ENCODE measurements at regions not wholly inside any gene's neighbourhood (a gene's known extent, or its start where the extent isn't known, plus 50 kb on each side); places are given as distances from the start of the nearest gene placed in this dataset.

DNA sequence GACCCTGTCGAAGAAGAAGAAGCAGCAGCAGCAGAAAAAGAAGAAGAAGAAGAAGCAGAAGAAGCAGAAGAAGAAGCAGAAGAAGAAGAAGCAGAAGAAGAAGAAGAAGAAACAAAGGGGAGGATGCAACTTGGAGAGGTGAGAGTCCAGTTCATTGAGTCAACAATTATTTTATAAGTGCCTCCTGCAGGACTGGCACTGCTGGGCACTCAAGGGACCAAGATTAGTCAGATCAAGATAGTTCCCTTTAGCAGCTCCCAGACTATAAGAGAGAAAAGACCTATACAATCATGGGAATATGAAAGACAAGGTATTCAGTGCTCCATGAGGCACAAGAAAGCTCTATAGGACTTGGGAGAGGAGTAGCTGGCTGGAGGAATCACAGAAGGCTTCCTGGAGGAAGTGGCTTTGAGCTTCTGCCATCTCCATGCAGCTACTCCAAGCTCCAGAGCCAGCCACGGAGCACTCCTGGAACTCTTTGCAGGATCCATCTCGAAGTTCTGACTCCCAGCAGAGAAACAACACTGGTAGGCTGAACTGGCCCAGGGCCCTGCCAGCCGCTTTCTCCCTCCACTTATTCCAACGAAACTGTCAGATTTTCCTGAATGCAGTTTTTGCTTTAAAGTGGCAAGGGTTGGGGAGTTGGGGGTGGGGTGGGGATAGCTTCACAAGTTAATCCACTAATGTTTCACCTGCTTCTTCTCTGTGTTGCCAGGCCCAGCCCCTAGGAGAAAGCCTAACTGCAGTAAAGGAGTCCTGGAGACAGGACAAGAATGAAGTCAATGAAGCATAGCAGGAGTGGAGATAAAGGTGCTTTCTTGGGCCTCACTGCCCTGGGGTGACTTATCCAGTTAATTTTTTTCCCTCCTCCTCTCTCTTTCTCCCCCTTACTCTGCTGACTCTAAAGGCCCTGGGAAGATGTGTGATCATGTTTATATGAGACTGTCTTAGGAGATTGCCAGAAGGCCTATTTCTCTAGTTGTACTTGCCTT lies 140.1 kb upstream of the PARP11 start:
- RAD21 ChIA-PET (ENCODE audit: unreplicated experiment), result no interaction called here
- H3K9me3 ChIP-seq (replicated peaks; ENCODE audit: control insufficient read depth, insufficient read depth, low read length), result no peaks in the 10 kb centered on the region

More for the DNA sequence above, 140.1 kb upstream of the PARP11 start:
- in situ Hi-C loops (cut with MboI), result no loop called here
- Histone ChIP-seq H3K36me3 (ENCODE audit: control insufficient read depth in 2 of 2, insufficient read depth in 2 of 2, low read length in 1 of 2) (no peaks in the 10 kb centered on the region), H2AFZ (ENCODE audit: control insufficient read depth, low read depth, low read length) (no peak overlapping the region), H3K27me3 (replicated peaks in 1 of 2; ENCODE audit: control insufficient read depth in 2 of 2, insufficient read depth in 2 of 2, low read length in 1 of 2) (no peaks in the 10 kb centered on the region; a peak in 2 of 4 replicates), H4K20me1 (ENCODE audit: control insufficient read depth, insufficient read depth) (no peaks in the 10 kb centered on the region), H3K9ac (ENCODE audit: control insufficient read depth, insufficient read depth, low read length) (no peak overlapping the region), H3K27ac (ENCODE audit: control insufficient read depth, insufficient read depth) (no peak overlapping the region), H3K4me2 (ENCODE audit: control insufficient read depth, insufficient read depth) (no peak overlapping the region), H3K4me1 (ENCODE audit: control insufficient read depth, insufficient read depth, low read length) (no peaks in the 10 kb centered on the region), H3K79me2 (ENCODE audit: control insufficient read depth, insufficient read depth, low read length) (no peaks in the 10 kb centered on the region), H3K4me3 (no peak overlapping the region)
- ChIA-PET SMC1A (ENCODE audit: uncharacterized antibody, unreplicated experiment) (interaction anchor here (0.6 kb wide), 1 partner anchor 67 kb away, joined by 3 read pairs; no protein-coding TSS in a partner anchor), CTCF (interaction anchor here (0.8 to 1.0 kb wide), 3 partner anchors 13 to 81 kb away, joined by 3 to 4 read pairs (median 3); no protein-coding TSS in a partner anchor), POLR2A (interaction anchor here (1.2 kb wide), 1 partner anchor 35 kb away, joined by 3 read pairs; no protein-coding TSS in a partner anchor)
- no peak for ATAC-seq
- FAIRE-seq, result no peak
- no peak for TF ChIP-seq ZNF207 (IDR thresholded peaks at IDR 0.05; ENCODE audit: borderline replicate concordance)
- TF ChIP-seq ZNF274 (IDR thresholded peaks at IDR 0.05; ENCODE audit: insufficient read depth, insufficient read length), result no peak
- TF ChIP-seq HSF1 (IDR thresholded peaks at IDR 0.05; ENCODE audit: low read depth, low read length), result no peak
- TF ChIP-seq ZBTB4 (CRISPR knock-in tag; IDR thresholded peaks at IDR 0.05), result no peak
- no peak for TF ChIP-seq STAT1 (conservative IDR thresholded peaks at IDR 0.05)
- no peak for TF ChIP-seq E4F1 (IDR thresholded peaks at IDR 0.05; ENCODE audit: borderline replicate concordance, partially characterized antibody)
- TF ChIP-seq, protein P1, sequence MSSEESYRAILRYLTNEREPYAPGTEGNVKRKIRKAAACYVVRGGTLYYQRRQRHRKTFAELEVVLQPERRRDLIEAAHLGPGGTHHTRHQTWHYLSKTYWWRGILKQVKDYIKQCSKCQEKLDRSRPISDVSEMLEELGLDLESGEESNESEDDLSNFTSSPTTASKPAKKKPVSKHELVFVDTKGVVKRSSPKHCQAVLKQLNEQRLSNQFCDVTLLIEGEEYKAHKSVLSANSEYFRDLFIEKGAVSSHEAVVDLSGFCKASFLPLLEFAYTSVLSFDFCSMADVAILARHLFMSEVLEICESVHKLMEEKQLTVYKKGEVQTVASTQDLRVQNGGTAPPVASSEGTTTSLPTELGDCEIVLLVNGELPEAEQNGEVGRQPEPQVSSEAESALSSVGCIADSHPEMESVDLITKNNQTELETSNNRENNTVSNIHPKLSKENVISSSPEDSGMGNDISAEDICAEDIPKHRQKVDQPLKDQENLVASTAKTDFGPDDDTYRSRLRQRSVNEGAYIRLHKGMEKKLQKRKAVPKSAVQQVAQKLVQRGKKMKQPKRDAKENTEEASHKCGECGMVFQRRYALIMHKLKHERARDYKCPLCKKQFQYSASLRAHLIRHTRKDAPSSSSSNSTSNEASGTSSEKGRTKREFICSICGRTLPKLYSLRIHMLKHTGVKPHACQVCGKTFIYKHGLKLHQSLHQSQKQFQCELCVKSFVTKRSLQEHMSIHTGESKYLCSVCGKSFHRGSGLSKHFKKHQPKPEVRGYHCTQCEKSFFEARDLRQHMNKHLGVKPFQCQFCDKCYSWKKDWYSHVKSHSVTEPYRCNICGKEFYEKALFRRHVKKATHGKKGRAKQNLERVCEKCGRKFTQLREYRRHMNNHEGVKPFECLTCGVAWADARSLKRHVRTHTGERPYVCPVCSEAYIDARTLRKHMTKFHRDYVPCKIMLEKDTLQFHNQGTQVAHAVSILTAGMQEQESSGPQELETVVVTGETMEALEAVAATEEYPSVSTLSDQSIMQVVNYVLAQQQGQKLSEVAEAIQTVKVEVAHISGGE (CRISPR knock-in tag; IDR thresholded peaks at IDR 0.05), result no peak
- no peak for DNase-seq (ENCODE audit: low read depth, low spot score)
- WGBS (ENCODE audit: insufficient coverage, insufficient replicate concordance, low lambda C conversion rate, missing lambda C conversion rate), result 9% methylated on average over 5 of the region's 5 CpGs
- BruUV-seq (replicated peaks), result no TSS peak
- intact Hi-C loops (cut with micrococcal nuclease; ENCODE audit: unreplicated experiment), result no loop called here
